ENCODE measurements at regions not wholly inside any gene's neighbourhood (a gene's known extent, or its start where the extent isn't known, plus 50 kb on each side); places are given as distances from the start of the nearest gene placed in this dataset.

DNA sequence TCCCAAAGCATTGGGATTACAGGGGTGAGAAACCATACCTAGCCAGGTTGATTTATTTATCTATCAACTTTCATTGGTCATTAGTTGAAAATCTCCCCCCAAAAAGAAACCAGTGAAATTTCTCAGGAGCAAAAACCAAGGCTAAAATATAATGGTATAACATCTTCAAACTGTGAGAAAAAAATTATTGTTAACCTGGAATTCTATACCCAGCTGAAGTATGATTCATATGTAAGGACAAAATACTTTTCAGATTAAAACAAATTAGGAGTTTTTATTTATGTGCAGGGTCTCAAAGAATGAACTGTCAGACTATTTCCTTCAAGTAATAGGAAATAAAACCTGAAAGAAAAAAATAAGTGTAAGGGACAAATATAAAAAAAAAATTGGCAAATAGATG lies 1053.9 kb downstream of the UQCRFS1 start:
- no peak for TF ChIP-seq CTCF (conservative IDR thresholded peaks at IDR 0.05; ENCODE audit: low read depth, low read length)
- no peak for TF ChIP-seq EZH2 (IDR thresholded peaks at IDR 0.05; ENCODE audit: borderline replicate concordance, low read depth, low read length, poor library complexity, severe bottlenecking)
